GM12892 (cell line): ENCODE measurements at regions not wholly inside any gene's neighbourhood (a gene's known extent, or its start where the extent isn't known, plus 50 kb on each side); places are given as distances from the start of the nearest gene placed in this dataset.

Experiments used
- POLR2A ChIP-seq: IDR thresholded peaks from 2 replicates; pipeline ENCODE4 v1.6.1; 2011; ENCODE audit warnings: low read depth, low read length, control low read depth
- POLR2AphosphoS5 ChIP-seq: IDR thresholded peaks from 2 replicates; pipeline ENCODE4 v1.6.1; 2011; ENCODE audit warnings: low read depth, low read length, control low read depth
- TAF1 ChIP-seq: IDR thresholded peaks from 2 replicates; pipeline ENCODE4 v1.6.1; 2011; ENCODE audit warnings: low read depth, mild to moderate bottlenecking, control low read depth, low read length, borderline replicate concordance

GRCh38 chr15:92833106-92833433, 67.1 kb upstream of the CHD2 start:
- TF ChIP-seq POLR2AphosphoS5, result no peak
- TF ChIP-seq POLR2A, result no peak
- TF ChIP-seq TAF1, result no peak
